ENCODE measurements at regions not wholly inside any gene's neighbourhood (a gene's known extent, or its start where the extent isn't known, plus 50 kb on each side); places are given as distances from the start of the nearest gene placed in this dataset.
"Not testable (repeated sequence)": the region's sequence is repeated elsewhere in the genome, so short reads cannot be mapped to it uniquely, and the experiment has no call there.

GRCh38 chr11:95432714-95433503, 201.9 kb upstream of the SESN3 start:
- DNase-seq, result no peak

GRCh38 chr11:95429376-95429907, 198.4 kb upstream of the SESN3 start:
- DNase-seq, result no peak

GRCh38 chr11:95426823-95427462, 195.9 kb upstream of the SESN3 start:
- no peak for DNase-seq

- no peak for DNase-seq
Observed at GRCh38 chr11:95419915-95420314, 188.9 kb upstream of the SESN3 start.

- no peak for DNase-seq
Observed at GRCh38 chr11:95418916-95419315, 187.9 kb upstream of the SESN3 start.

GRCh38 chr11:95417832-95418231, 186.8 kb upstream of the SESN3 start:
- no peak for DNase-seq

GRCh38 chr11:95415837-95416304, 184.9 kb upstream of the SESN3 start:
- no peak for DNase-seq

GRCh38 chr11:95414217-95414616, 183.2 kb upstream of the SESN3 start:
- no peak for DNase-seq

- no peak for DNase-seq
Observed at GRCh38 chr11:95413761-95414160, 182.8 kb upstream of the SESN3 start.

GRCh38 chr11:95413021-95413420, 182.0 kb upstream of the SESN3 start:
- DNase-seq, result no peak

GRCh38 chr11:95412074-95412473, 181.1 kb upstream of the SESN3 start:
- no peak for DNase-seq

GRCh38 chr11:95410707-95411106, 179.7 kb upstream of the SESN3 start:
- DNase-seq, result not testable (repeated sequence)

GRCh38 chr11:95406271-95406670, 175.3 kb upstream of the SESN3 start:
- DNase-seq, result no peak

GRCh38 chr11:95404370-95404769, 173.4 kb upstream of the SESN3 start:
- no peak for DNase-seq

GRCh38 chr11:95398437-95399112, 167.6 kb upstream of the SESN3 start:
- no peak for DNase-seq

GRCh38 chr11:95392644-95393043, 161.6 kb upstream of the SESN3 start:
- DNase-seq, result no peak

- no peak for DNase-seq
Observed at GRCh38 chr11:95389427-95389826, 158.4 kb upstream of the SESN3 start.

GRCh38 chr11:95388086-95388485, 157.1 kb upstream of the SESN3 start:
- DNase-seq, result no peak

GRCh38 chr11:95387325-95387724, 156.3 kb upstream of the SESN3 start:
- DNase-seq, result no peak

- DNase-seq, result no peak
Observed at GRCh38 chr11:95385577-95385976, 154.6 kb upstream of the SESN3 start.

GRCh38 chr11:95379479-95379878, 148.5 kb upstream of the SESN3 start:
- DNase-seq, result no peak

GRCh38 chr11:95378789-95379188, 147.8 kb upstream of the SESN3 start:
- DNase-seq, result no peak

- no peak for DNase-seq
Observed at GRCh38 chr11:95378111-95378510, 147.1 kb upstream of the SESN3 start.

GRCh38 chr11:95375886-95376285, 144.9 kb upstream of the SESN3 start:
- no peak for DNase-seq
